GM21447 (cell line): ENCODE measurements at regions not wholly inside any gene's neighbourhood (a gene's known extent, or its start where the extent isn't known, plus 50 kb on each side); places are given as distances from the start of the nearest gene placed in this dataset.
"Not testable (repeated sequence)": the region's sequence is repeated elsewhere in the genome, so short reads cannot be mapped to it uniquely, and the experiment has no call there.

Experiments
- ATAC-seq: cut with Tn5 transposase; IDR thresholded peaks from one replicate; pipeline ENCODE4 v1.9.1; 2021; ENCODE audit not compliant: unreplicated experiment

- no peak for ATAC-seq
Measured at GRCh38 chr1:90864681-90865080, 147.6 kb upstream of the BARHL2 start.

- no peak for ATAC-seq
Measured at GRCh38 chr1:90862782-90863181, 145.7 kb upstream of the BARHL2 start.

GRCh38 chr1:90861421-90861820 lies 144.3 kb upstream of the BARHL2 start:
- ATAC-seq = not testable (repeated sequence)

GRCh38 chr1:90856463-90857007 lies 139.4 kb upstream of the BARHL2 start:
- ATAC-seq = no peak

- no peak for ATAC-seq
Measured at GRCh38 chr1:90854397-90854924, 137.4 kb upstream of the BARHL2 start.

GRCh38 chr1:90851711-90852050 lies 134.6 kb upstream of the BARHL2 start:
- no peak for ATAC-seq

GRCh38 chr1:90850898-90851710 lies 134.0 kb upstream of the BARHL2 start:
- ATAC-seq = peak; percentile 97

GRCh38 chr1:90850181-90850897 lies 133.2 kb upstream of the BARHL2 start:
- no peak for ATAC-seq

GRCh38 chr1:90841473-90841872 lies 124.4 kb upstream of the BARHL2 start:
- ATAC-seq = no peak

- no peak for ATAC-seq
Measured at GRCh38 chr1:90840352-90840751, 123.2 kb upstream of the BARHL2 start.

GRCh38 chr1:90839323-90839722 lies 122.2 kb upstream of the BARHL2 start:
- no peak for ATAC-seq

GRCh38 chr1:90838720-90839119 lies 121.6 kb upstream of the BARHL2 start:
- ATAC-seq = no peak

GRCh38 chr1:90837420-90837819 lies 120.3 kb upstream of the BARHL2 start:
- ATAC-seq = no peak

GRCh38 chr1:90836345-90836679 lies 119.2 kb upstream of the BARHL2 start:
- ATAC-seq = no peak

- ATAC-seq = no peak
Measured at GRCh38 chr1:90835661-90836344, 118.7 kb upstream of the BARHL2 start.

- no peak for ATAC-seq
Measured at GRCh38 chr1:90834886-90835660, 118.0 kb upstream of the BARHL2 start.

GRCh38 chr1:90834354-90834885 lies 117.3 kb upstream of the BARHL2 start:
- no peak for ATAC-seq

- ATAC-seq = no peak
Measured at GRCh38 chr1:90833466-90834110, 116.5 kb upstream of the BARHL2 start.

- ATAC-seq = no peak
Measured at GRCh38 chr1:90831910-90832309, 114.8 kb upstream of the BARHL2 start.

- no peak for ATAC-seq
Measured at GRCh38 chr1:90826834-90827233, 109.7 kb upstream of the BARHL2 start.
